ENCODE measurements at regions not wholly inside any gene's neighbourhood (a gene's known extent, or its start where the extent isn't known, plus 50 kb on each side); places are given as distances from the start of the nearest gene placed in this dataset.

DNA sequence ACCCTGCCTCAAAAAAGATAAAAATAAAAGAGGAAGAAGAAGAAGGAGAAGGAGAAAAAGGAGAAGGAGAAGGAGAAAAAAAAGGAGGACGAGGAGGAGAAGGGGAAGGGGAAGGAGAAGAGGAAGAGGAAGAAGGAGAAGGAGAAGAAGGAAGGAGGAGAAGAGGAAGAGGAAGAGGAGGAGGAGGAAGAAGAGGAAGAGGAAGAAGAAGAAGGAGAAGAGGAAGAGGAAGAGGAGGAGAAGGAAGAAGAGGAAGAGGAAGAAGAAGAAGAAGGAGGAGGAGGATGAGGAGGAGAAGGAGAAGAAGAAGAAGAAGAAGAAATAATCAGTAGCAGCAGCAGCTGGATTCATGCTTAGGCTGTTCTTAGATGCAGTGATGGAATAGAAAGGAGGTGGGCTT lies 159.7 kb downstream of the TFCP2L1 start:
- DNase-seq (ENCODE audit: insufficient read length, low spot score) (no peak), FAIRE-seq (no peak)
- TF ChIP-seq, protein P1, sequence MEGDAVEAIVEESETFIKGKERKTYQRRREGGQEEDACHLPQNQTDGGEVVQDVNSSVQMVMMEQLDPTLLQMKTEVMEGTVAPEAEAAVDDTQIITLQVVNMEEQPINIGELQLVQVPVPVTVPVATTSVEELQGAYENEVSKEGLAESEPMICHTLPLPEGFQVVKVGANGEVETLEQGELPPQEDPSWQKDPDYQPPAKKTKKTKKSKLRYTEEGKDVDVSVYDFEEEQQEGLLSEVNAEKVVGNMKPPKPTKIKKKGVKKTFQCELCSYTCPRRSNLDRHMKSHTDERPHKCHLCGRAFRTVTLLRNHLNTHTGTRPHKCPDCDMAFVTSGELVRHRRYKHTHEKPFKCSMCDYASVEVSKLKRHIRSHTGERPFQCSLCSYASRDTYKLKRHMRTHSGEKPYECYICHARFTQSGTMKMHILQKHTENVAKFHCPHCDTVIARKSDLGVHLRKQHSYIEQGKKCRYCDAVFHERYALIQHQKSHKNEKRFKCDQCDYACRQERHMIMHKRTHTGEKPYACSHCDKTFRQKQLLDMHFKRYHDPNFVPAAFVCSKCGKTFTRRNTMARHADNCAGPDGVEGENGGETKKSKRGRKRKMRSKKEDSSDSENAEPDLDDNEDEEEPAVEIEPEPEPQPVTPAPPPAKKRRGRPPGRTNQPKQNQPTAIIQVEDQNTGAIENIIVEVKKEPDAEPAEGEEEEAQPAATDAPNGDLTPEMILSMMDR (IDR thresholded peaks at IDR 0.05; ENCODE audit: insufficient read depth, missing control alignments), result no peak

- FAIRE-seq, result no peak
- DNase-seq (ENCODE audit: insufficient read length, low spot score), result no peak
- TF ChIP-seq, protein P1 (IDR thresholded peaks at IDR 0.05; ENCODE audit: insufficient read depth, missing control alignments), result peak; percentile 61
Measured at GRCh38 chr2:121128741-121129659, 156.0 kb downstream of the TFCP2L1 start.

DNA sequence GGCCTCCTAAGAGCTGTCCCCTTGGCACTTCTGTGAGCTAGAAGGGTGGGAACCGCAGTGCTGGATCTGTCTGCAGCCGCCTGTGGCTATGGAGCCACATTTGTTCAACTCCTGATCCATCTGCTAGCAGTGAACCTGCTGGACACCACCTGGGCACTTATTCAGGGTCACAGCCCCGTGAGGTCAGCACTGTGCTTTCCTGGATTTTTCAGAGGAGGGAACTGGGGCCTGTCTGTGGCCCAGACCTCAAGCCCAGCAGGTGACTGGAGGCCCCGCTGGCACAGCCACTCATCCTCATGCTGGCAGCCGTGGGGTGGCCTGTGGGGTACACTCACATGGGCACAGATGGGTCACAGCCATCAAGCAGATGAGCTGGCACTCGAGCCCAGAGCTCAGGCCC lies 155.3 kb downstream of the TFCP2L1 start:
- FAIRE-seq, result no peak
- TF ChIP-seq, protein P1 (IDR thresholded peaks at IDR 0.05; ENCODE audit: insufficient read depth, missing control alignments), result no peak
- DNase-seq (ENCODE audit: insufficient read length, low spot score), result no peak

GRCh38 chr2:121130301-121130850 lies 154.6 kb downstream of the TFCP2L1 start:
- TF ChIP-seq, protein P1 (IDR thresholded peaks at IDR 0.05; ENCODE audit: insufficient read depth, missing control alignments), result no peak
- FAIRE-seq (no peak), DNase-seq (ENCODE audit: insufficient read length, low spot score) (no peak)

- DNase-seq (ENCODE audit: insufficient read length, low spot score), result no peak
- TF ChIP-seq, protein P1 (IDR thresholded peaks at IDR 0.05; ENCODE audit: insufficient read depth, missing control alignments), result no peak
- FAIRE-seq, result no peak
Measured at GRCh38 chr2:121131375-121131774, 153.6 kb downstream of the TFCP2L1 start.

DNA sequence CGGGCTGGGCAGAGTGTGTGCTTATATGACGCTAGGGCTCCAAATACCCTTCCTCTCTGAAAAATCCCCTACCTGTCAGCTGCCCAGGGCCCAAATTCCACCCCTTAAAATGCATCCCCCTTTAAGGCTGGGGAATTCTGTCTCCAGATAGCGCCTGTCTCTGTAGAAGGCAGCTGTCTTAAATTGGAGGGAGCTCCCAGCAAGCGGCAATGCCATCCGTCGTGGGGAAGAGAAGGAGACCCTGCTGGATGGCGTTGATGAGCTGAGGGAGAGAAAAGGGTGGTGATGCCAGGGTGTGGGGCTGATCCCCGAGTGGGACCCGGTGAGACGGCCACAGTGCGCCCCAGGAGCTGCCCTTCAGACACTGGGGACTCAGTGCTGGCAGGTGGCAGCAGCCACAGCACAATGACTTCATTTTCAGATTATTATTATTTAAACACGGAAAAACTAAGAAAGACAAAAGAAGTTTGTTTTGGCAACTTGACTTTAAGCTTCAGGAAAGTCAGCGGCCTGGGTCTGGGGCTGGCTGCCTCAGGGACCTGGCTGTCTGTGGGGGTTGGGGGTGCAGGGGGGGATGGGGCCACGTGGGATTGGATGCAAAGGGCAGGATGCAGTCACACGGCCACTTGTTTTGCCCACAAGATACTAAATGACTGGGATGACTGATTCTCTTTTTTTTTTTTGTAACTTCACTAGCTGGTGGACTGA lies 152.8 kb downstream of the TFCP2L1 start:
- FAIRE-seq (no peak), DNase-seq (ENCODE audit: insufficient read length, low spot score) (no peak)
- TF ChIP-seq, protein P1 (IDR thresholded peaks at IDR 0.05; ENCODE audit: insufficient read depth, missing control alignments), result no peak

All from D721Med (cell line).